HK-2 (cell line): ENCODE measurements at regions not wholly inside any gene's neighbourhood (a gene's known extent, or its start where the extent isn't known, plus 50 kb on each side); places are given as distances from the start of the nearest gene placed in this dataset.

Experiments used
- DNase-seq: peaks from one replicate; pipeline ENCODE4 v3.0.0-alpha.2; 2018; ENCODE audit not compliant: unreplicated experiment

- DNase-seq: no peak
These were observed 773.9 kb upstream of the FANCL start for GRCh38 chr2:59015027-59015426.

- DNase-seq: no peak
These were observed 771.8 kb upstream of the FANCL start for GRCh38 chr2:59012971-59013370.

- no peak for DNase-seq
These were observed 771.1 kb upstream of the FANCL start for GRCh38 chr2:59012234-59012633.

GRCh38 chr2:59008950-59009349 lies 767.8 kb upstream of the FANCL start:
- DNase-seq: no peak

- DNase-seq: no peak
These were observed 764.9 kb upstream of the FANCL start for GRCh38 chr2:59005836-59006615.

- no peak for DNase-seq
These were observed 763.5 kb upstream of the FANCL start for GRCh38 chr2:59004621-59005020.

- no peak for DNase-seq
These were observed 759.7 kb upstream of the FANCL start for GRCh38 chr2:59000796-59001195.

- DNase-seq: no peak
These were observed 751.1 kb upstream of the FANCL start for GRCh38 chr2:58992062-58992706.

GRCh38 chr2:58991357-58991756 lies 750.2 kb upstream of the FANCL start:
- DNase-seq: no peak

- DNase-seq: no peak
These were observed 744.4 kb upstream of the FANCL start for GRCh38 chr2:58985541-58985940.

GRCh38 chr2:58984731-58985130 lies 743.6 kb upstream of the FANCL start:
- DNase-seq: no peak

- no peak for DNase-seq
These were observed 742.0 kb upstream of the FANCL start for GRCh38 chr2:58983111-58983510.

- DNase-seq: no peak
These were observed 740.1 kb upstream of the FANCL start for GRCh38 chr2:58981237-58981636.

- no peak for DNase-seq
These were observed 735.4 kb upstream of the FANCL start for GRCh38 chr2:58976375-58977071.

- no peak for DNase-seq
These were observed 733.8 kb upstream of the FANCL start for GRCh38 chr2:58974881-58975280.

GRCh38 chr2:58974426-58974825 lies 733.3 kb upstream of the FANCL start:
- DNase-seq: no peak

- no peak for DNase-seq
These were observed 732.7 kb upstream of the FANCL start for GRCh38 chr2:58973811-58974281.

- DNase-seq: no peak
These were observed 731.6 kb upstream of the FANCL start for GRCh38 chr2:58972737-58973136.

GRCh38 chr2:58971511-58972360 lies 730.6 kb upstream of the FANCL start:
- DNase-seq: no peak

- no peak for DNase-seq
These were observed 729.2 kb upstream of the FANCL start for GRCh38 chr2:58970365-58970764.

GRCh38 chr2:58968885-58969284 lies 727.8 kb upstream of the FANCL start:
- no peak for DNase-seq

- no peak for DNase-seq
These were observed 726.6 kb upstream of the FANCL start for GRCh38 chr2:58967736-58968135.
